LNCAP (cell line): ENCODE measurements at regions not wholly inside any gene's neighbourhood (a gene's known extent, or its start where the extent isn't known, plus 50 kb on each side); places are given as distances from the start of the nearest gene placed in this dataset.

Experiments used
- TF ChIP-seq, protein P1 (sequence below): fragments of 450-650 bp; IDR thresholded peaks from 2 replicates; pipeline ENCODE4 v1.5.1; 2017; ENCODE audit warnings: mild to moderate bottlenecking

DNA sequence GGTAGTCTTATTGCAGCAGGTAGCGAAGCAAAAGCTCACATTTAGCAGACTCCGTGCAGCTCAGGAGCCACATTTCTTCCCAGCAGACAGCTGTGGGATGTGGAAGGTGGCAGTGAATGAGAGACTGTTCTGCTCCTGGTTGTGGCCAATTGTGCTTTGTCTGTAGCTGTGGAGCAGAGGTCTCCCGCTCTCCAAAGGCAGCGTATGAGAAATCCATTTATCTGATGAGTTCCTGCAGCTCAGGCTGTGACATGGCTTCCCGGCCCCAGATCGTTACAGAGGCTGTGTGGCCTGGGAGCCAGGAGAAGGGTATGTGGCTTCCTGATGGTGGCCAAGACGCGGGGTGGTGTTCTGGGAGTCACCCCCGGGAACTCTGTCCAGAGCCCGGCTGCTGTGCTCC, 64.5 kb upstream of the KIF16B start:
- TF ChIP-seq, protein P1, sequence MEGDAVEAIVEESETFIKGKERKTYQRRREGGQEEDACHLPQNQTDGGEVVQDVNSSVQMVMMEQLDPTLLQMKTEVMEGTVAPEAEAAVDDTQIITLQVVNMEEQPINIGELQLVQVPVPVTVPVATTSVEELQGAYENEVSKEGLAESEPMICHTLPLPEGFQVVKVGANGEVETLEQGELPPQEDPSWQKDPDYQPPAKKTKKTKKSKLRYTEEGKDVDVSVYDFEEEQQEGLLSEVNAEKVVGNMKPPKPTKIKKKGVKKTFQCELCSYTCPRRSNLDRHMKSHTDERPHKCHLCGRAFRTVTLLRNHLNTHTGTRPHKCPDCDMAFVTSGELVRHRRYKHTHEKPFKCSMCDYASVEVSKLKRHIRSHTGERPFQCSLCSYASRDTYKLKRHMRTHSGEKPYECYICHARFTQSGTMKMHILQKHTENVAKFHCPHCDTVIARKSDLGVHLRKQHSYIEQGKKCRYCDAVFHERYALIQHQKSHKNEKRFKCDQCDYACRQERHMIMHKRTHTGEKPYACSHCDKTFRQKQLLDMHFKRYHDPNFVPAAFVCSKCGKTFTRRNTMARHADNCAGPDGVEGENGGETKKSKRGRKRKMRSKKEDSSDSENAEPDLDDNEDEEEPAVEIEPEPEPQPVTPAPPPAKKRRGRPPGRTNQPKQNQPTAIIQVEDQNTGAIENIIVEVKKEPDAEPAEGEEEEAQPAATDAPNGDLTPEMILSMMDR = no peak

DNA sequence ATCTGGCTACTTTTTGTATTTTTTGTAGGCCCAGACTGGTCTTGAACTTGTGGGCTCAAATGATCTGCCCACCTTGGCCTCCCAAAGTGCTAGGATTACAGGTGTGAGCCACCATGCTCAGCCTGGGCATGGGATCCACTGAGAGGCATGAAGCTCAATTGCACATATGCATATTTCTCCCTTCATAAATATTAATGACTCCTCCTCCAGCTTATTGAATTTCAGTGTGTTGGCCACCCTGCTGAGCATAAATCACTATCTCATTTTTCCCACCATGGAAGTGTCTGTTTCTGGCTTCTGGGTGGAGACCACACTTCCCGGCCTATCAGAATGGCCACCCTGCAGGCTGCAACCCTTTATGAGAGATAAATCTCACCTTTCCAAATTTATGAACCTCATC, 53.6 kb upstream of the KIF16B start:
- TF ChIP-seq, protein P1 = no peak

DNA sequence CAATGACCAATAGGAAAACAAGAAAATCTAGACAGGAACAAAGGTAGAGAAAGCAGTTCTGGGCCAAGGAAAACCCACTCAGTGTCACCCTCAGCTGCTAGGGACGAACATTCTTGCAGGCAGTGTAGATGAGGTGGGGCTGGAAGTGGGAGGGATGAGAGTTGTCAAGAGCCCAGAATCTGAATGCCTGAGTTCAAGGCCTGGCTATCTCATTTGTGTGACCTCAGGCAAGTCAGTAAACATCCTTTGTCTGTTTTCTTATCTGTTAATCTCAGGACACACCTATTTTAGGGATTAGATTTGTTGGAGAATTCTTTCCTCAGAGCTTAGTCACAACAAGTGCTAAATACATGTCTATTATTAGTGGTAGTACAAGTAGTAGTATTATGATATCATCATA, 50.9 kb upstream of the KIF16B start:
- TF ChIP-seq, protein P1 = no peak
